BE2C (cell line): ENCODE measurements at regions not wholly inside any gene's neighbourhood (a gene's known extent, or its start where the extent isn't known, plus 50 kb on each side); places are given as distances from the start of the nearest gene placed in this dataset.

Source experiments
- DNase-seq: peaks from one replicate; pipeline ENCODE4 v3.0.0-alpha.2; 2020
- H3K27me3 ChIP-seq: fragments of 250-450 bp; sonication (Bioruptor Pico); 2 replicates; pipeline ENCODE4 v1.5.1; 2020; ENCODE audit warnings: mild to moderate bottlenecking
- H3K36me3 ChIP-seq: fragments of 250-450 bp; sonication (Bioruptor Pico); 2 replicates; pipeline ENCODE4 v1.5.1; 2020; ENCODE audit warnings: mild to moderate bottlenecking
- H3K4me1 ChIP-seq: fragments of 250-450 bp; sonication (Bioruptor Pico); 2 replicates; pipeline ENCODE4 v1.5.1; 2020
- H3K4me3 ChIP-seq: 2 replicates; pipeline ENCODE4 v1.5.1; 2011; ENCODE audit warnings: low read depth, low read length
- H3K9me3 ChIP-seq: fragments of 250-450 bp; sonication (Bioruptor Pico); 2 replicates; pipeline ENCODE4 v1.5.1; 2020
- TF ChIP-seq, protein P1 (sequence below): IDR thresholded peaks from 2 replicates; pipeline ENCODE4 v1.5.1; 2012; ENCODE audit warnings: mild to moderate bottlenecking, low read depth, low read length

DNA sequence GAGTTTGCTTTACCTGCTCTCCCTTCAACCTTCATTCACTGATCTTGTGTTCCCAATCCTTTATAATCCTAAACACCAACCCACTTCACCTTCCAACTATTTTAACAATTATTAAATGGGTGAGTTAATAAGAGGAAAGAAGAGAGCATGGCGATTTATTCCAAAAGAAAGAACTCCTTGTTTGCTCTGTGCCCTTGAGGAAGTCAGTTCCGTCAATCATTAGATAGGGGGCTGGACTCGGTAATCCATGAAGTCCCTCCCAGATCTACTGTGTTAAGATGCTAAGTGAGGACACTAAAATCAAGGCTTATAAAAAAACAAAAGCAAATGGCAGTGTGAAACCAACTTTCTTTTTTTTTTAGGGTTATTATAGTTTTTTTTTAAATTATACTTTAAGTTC, 589.9 kb downstream of the XIRP2 start:
- H3K36me3 ChIP-seq: no peaks in the 10 kb centered on the region
- no peaks in the 10 kb centered on the region for H3K4me1 ChIP-seq
- H3K9me3 ChIP-seq: no peaks in the 10 kb centered on the region
- H3K4me3 ChIP-seq: no peak overlapping the region
- DNase-seq: no peak
- H3K27me3 ChIP-seq: no peaks in the 10 kb centered on the region
- TF ChIP-seq, protein P1, sequence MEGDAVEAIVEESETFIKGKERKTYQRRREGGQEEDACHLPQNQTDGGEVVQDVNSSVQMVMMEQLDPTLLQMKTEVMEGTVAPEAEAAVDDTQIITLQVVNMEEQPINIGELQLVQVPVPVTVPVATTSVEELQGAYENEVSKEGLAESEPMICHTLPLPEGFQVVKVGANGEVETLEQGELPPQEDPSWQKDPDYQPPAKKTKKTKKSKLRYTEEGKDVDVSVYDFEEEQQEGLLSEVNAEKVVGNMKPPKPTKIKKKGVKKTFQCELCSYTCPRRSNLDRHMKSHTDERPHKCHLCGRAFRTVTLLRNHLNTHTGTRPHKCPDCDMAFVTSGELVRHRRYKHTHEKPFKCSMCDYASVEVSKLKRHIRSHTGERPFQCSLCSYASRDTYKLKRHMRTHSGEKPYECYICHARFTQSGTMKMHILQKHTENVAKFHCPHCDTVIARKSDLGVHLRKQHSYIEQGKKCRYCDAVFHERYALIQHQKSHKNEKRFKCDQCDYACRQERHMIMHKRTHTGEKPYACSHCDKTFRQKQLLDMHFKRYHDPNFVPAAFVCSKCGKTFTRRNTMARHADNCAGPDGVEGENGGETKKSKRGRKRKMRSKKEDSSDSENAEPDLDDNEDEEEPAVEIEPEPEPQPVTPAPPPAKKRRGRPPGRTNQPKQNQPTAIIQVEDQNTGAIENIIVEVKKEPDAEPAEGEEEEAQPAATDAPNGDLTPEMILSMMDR: no peak

- TF ChIP-seq, protein P1: no peak
- Histone ChIP-seq H3K36me3 (no peaks in the 10 kb centered on the region), H3K4me3 (no peak overlapping the region), H3K27me3 (no peaks in the 10 kb centered on the region), H3K4me1 (no peaks in the 10 kb centered on the region), H3K9me3 (no peaks in the 10 kb centered on the region)
- DNase-seq: no peak
Observed at GRCh38 chr2:167475791-167476190, 587.5 kb downstream of the XIRP2 start.

- Histone ChIP-seq H3K4me3 (no peak overlapping the region), H3K36me3 (no peaks in the 10 kb centered on the region), H3K4me1 (no peaks in the 10 kb centered on the region), H3K9me3 (no peaks in the 10 kb centered on the region), H3K27me3 (no peaks in the 10 kb centered on the region)
- TF ChIP-seq, protein P1: no peak
- no peak for DNase-seq
Observed at GRCh38 chr2:167471734-167472133, 583.5 kb downstream of the XIRP2 start.

DNA sequence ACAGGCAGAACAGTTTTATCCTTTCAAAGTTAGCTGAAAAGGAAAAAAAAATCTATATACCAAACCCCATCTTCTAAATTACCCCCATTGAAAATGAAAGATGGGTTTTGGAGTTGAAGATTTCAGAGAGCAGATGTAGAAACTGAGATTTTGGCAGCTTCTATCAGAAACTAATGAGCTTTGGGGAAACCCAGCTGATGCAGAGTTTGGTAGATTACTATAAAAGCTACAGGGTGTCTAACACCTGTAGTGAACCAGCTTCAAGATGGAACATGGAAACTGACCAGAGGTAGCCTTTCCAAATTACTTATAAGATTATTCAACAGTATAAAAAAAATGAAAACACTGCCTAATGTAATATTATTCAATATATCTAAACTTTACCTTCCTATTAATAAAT, 583.1 kb downstream of the XIRP2 start:
- TF ChIP-seq, protein P1: no peak
- no peaks in the 10 kb centered on the region for H3K27me3 ChIP-seq
- no peak overlapping the region for H3K4me3 ChIP-seq
- DNase-seq: no peak
- H3K36me3 ChIP-seq: no peaks in the 10 kb centered on the region
- H3K4me1 ChIP-seq: no peaks in the 10 kb centered on the region
- H3K9me3 ChIP-seq: no peaks in the 10 kb centered on the region

- TF ChIP-seq, protein P1: no peak
- Histone ChIP-seq H3K27me3 (no peaks in the 10 kb centered on the region), H3K36me3 (no peaks in the 10 kb centered on the region)
Observed at GRCh38 chr2:167462379-167462778, 574.1 kb downstream of the XIRP2 start.

DNA sequence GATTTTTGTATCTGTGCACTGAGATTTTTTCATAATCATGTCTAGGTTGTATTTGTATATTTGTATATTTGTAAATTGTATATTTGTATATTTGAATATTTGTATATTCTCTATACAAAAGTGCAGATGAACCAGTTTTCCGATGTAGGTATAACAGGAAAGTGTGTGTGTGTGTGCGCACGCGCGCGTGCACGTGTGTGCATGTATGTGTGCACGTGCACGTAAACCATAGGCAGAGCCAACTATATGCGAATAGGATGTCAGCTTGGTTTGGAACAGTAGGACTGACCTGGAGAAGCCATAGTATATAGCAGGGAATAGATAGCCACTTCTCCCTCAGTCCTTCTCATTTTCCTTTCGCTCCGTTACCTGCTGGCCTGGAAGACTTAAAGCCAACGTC, 565.8 kb downstream of the XIRP2 start:
- Histone ChIP-seq H3K4me1 (no peaks in the 10 kb centered on the region), H3K9me3 (no peaks in the 10 kb centered on the region), H3K4me3 (no peak overlapping the region), H3K27me3 (no peaks in the 10 kb centered on the region), H3K36me3 (no peaks in the 10 kb centered on the region)
- DNase-seq: no peak
- TF ChIP-seq, protein P1: no peak

More at GRCh38 chr2:167462379-167462778, 574.1 kb downstream of the XIRP2 start:
- H3K9me3 ChIP-seq: no peaks in the 10 kb centered on the region
- DNase-seq: no peak
- H3K4me3 ChIP-seq: no peak overlapping the region
- H3K4me1 ChIP-seq: no peaks in the 10 kb centered on the region
